ENCODE measurements at regions not wholly inside any gene's neighbourhood (a gene's known extent, or its start where the extent isn't known, plus 50 kb on each side); places are given as distances from the start of the nearest gene placed in this dataset.

- H3K4me3 ChIP-seq (replicated peaks in 1 of 3; ENCODE audit: low read depth in 2 of 3, low read length in 3 of 3) = no peak overlapping the region
- 95% methylated on average over 9 of the region's 9 CpGs for WGBS (ENCODE audit: insufficient coverage)
- intact Hi-C loops (cut with micrococcal nuclease) = no loop called here
- Mint-ChIP-seq H3K9me3 (peaks cover 0 to 7% (median 1%) of the 10 kb centered on the region in 7 donors), H3K27me3 (ENCODE audit: low read depth in 3 of 3) (peaks cover 0 to 2% (median 0%) of the 10 kb centered on the region in 3 donors), H3K4me1 (peaks cover 6% of the 10 kb centered on the region), H3K36me3 (no peaks in the 10 kb centered on the region), H3K4me3 (no peak overlapping the region), H3K27ac (no peak overlapping the region)
- H3K9me3 ChIP-seq (replicated peaks in 1 of 2; ENCODE audit: control insufficient read depth in 1 of 2, insufficient read depth in 1 of 2, low read length in 2 of 2) = no peaks in the 10 kb centered on the region
- no peaks in the 10 kb centered on the region for H3K79me2 ChIP-seq (ENCODE audit: insufficient read depth, low read length)
- no peak overlapping the region for H3K9ac ChIP-seq (ENCODE audit: insufficient read depth, low read length, poor library complexity, severe bottlenecking)
- H2AFZ ChIP-seq (ENCODE audit: insufficient read depth, low read depth, low read length, poor library complexity, severe bottlenecking) = no peak overlapping the region
- no peaks in the 10 kb centered on the region for H3K36me3 ChIP-seq (replicated peaks in 1 of 2; ENCODE audit: control insufficient read depth in 1 of 2, insufficient read depth in 2 of 2, low read length in 2 of 2)
- TF ChIP-seq CTCF (IDR thresholded peaks at IDR 0.05) = no peak
- H4K20me1 ChIP-seq (ENCODE audit: insufficient read depth, low read length) = no peaks in the 10 kb centered on the region
- H3K4me1 ChIP-seq (ENCODE audit: control insufficient read depth in 1 of 2, insufficient read depth in 2 of 2, low read length in 2 of 2) = no peaks in the 10 kb centered on the region
- no peaks in the 10 kb centered on the region for H3K27me3 ChIP-seq (ENCODE audit: control insufficient read depth in 2 of 2, insufficient read depth in 2 of 2, low read length in 2 of 2)
- no peak for DNase-seq
- no peak overlapping the region for H3K4me2 ChIP-seq (replicated peaks; ENCODE audit: extremely low read depth, low read length, poor library complexity, severe bottlenecking)
- no peak overlapping the region for H3K27ac ChIP-seq (ENCODE audit: low read depth in 1 of 2, low read length in 2 of 2)
Measured at GRCh38 chr9:108708448-108708847, 147.3 kb downstream of the ACTL7B start.

- peaks cover 0 to 5% (median 2%) of the 10 kb centered on the region in 7 donors for H3K9me3 Mint-ChIP-seq
- Histone ChIP-seq H3K27me3 (ENCODE audit: control insufficient read depth in 2 of 2, insufficient read depth in 2 of 2, low read length in 2 of 2) (no peaks in the 10 kb centered on the region), H3K4me3 (replicated peaks in 1 of 3; ENCODE audit: low read depth in 2 of 3, low read length in 3 of 3) (no peak overlapping the region), H3K36me3 (replicated peaks in 1 of 2; ENCODE audit: control insufficient read depth in 1 of 2, insufficient read depth in 2 of 2, low read length in 2 of 2) (no peaks in the 10 kb centered on the region), H3K4me1 (ENCODE audit: control insufficient read depth in 1 of 2, insufficient read depth in 2 of 2, low read length in 2 of 2) (no peaks in the 10 kb centered on the region), H3K27ac (ENCODE audit: low read depth in 1 of 2, low read length in 2 of 2) (no peak overlapping the region), H4K20me1 (ENCODE audit: insufficient read depth, low read length) (no peaks in the 10 kb centered on the region), H2AFZ (ENCODE audit: insufficient read depth, low read depth, low read length, poor library complexity, severe bottlenecking) (no peak overlapping the region), H3K79me2 (ENCODE audit: insufficient read depth, low read length) (no peaks in the 10 kb centered on the region), H3K9me3 (replicated peaks in 1 of 2; ENCODE audit: control insufficient read depth in 1 of 2, insufficient read depth in 1 of 2, low read length in 2 of 2) (no peaks in the 10 kb centered on the region), H3K9ac (ENCODE audit: insufficient read depth, low read length, poor library complexity, severe bottlenecking) (no peak overlapping the region), H3K4me2 (replicated peaks; ENCODE audit: extremely low read depth, low read length, poor library complexity, severe bottlenecking) (no peak overlapping the region)
- no peak overlapping the region for H3K27ac Mint-ChIP-seq
- DNase-seq = no peak
- H3K4me3 Mint-ChIP-seq = no peak overlapping the region
- H3K36me3 Mint-ChIP-seq = no peaks in the 10 kb centered on the region
- H3K27me3 Mint-ChIP-seq (ENCODE audit: low read depth in 3 of 3) = no peaks in the 10 kb centered on the region
- intact Hi-C loops (cut with micrococcal nuclease) = no loop called here
- 83% methylated on average over 1 of the region's 3 CpGs for WGBS (ENCODE audit: insufficient coverage)
- no peak for TF ChIP-seq CTCF (IDR thresholded peaks at IDR 0.05)
- peaks cover 6% of the 10 kb centered on the region for H3K4me1 Mint-ChIP-seq
Measured at GRCh38 chr9:108707120-108707519, 148.7 kb downstream of the ACTL7B start.

Measured in CD14-positive monocyte (primary cell).